ENCODE measurements at regions not wholly inside any gene's neighbourhood (a gene's known extent, or its start where the extent isn't known, plus 50 kb on each side); places are given as distances from the start of the nearest gene placed in this dataset.
"Not testable (repeated sequence)": the region's sequence is repeated elsewhere in the genome, so short reads cannot be mapped to it uniquely, and the experiment has no call there.

GRCh38 chr1:149695066-149695465, 87.4 kb upstream of the FCGR1A start:
- TF ChIP-seq, protein P1, sequence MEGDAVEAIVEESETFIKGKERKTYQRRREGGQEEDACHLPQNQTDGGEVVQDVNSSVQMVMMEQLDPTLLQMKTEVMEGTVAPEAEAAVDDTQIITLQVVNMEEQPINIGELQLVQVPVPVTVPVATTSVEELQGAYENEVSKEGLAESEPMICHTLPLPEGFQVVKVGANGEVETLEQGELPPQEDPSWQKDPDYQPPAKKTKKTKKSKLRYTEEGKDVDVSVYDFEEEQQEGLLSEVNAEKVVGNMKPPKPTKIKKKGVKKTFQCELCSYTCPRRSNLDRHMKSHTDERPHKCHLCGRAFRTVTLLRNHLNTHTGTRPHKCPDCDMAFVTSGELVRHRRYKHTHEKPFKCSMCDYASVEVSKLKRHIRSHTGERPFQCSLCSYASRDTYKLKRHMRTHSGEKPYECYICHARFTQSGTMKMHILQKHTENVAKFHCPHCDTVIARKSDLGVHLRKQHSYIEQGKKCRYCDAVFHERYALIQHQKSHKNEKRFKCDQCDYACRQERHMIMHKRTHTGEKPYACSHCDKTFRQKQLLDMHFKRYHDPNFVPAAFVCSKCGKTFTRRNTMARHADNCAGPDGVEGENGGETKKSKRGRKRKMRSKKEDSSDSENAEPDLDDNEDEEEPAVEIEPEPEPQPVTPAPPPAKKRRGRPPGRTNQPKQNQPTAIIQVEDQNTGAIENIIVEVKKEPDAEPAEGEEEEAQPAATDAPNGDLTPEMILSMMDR (conservative IDR thresholded peaks at IDR 0.05; ENCODE audit: low read depth, low read length), result not testable (repeated sequence)
- not testable (repeated sequence) for TF ChIP-seq EZH2 (IDR thresholded peaks at IDR 0.05; ENCODE audit: low read length, unreplicated experiment)
